K562 (cell line): ENCODE measurements at regions not wholly inside any gene's neighbourhood (a gene's known extent, or its start where the extent isn't known, plus 50 kb on each side); places are given as distances from the start of the nearest gene placed in this dataset.

ENCODE experiments used
- ESRRB ChIP-seq: fragments of 250-450 bp; sonication (Bioruptor Pico); IDR thresholded peaks from 2 replicates; pipeline ENCODE4 v1.5.0; 2020; ENCODE audit warnings: mild to moderate bottlenecking, moderate library complexity, borderline replicate concordance
- GATAD2A ChIP-seq: fragments of 450-650 bp; IDR thresholded peaks from 2 replicates; pipeline ENCODE4 v1.6.1; 2017
- HNRNPUL1 ChIP-seq: fragments of 200-400 bp; formaldehyde crosslinking; IDR thresholded peaks from 2 replicates; pipeline ENCODE4 v1.6.1; 2017; ENCODE audit warnings: low read length
- MYNN ChIP-seq, 2 experiments: sonication (generic); formaldehyde crosslinking in 1 of 2; IDR thresholded peaks; 2 replicates each; pipeline versions ENCODE4 v1.5.0 to v1.6.1; 2016 to 2020; ENCODE audit warnings: antibody characterized with exemption in 1 of 2, missing genetic modification reagents in 1 of 2
- U2AF2 ChIP-seq: fragments of 200-400 bp; formaldehyde crosslinking; optimal IDR thresholded peaks from 2 replicates; pipeline ENCODE3; 2017; ENCODE audit warnings: low read depth, mild to moderate bottlenecking, low read length
- ZNF431 ChIP-seq: sonication (generic); formaldehyde crosslinking; IDR thresholded peaks from 2 replicates; pipeline ENCODE4 v1.8.0; 2022; ENCODE audit warnings: mild to moderate bottlenecking, missing genetic modification reagents
- TF ChIP-seq, protein P1 (sequence below), 2 experiments: fragments of 450-650 bp; formaldehyde crosslinking in 1 of 2; IDR thresholded peaks; 2 replicates each; pipeline versions ENCODE4 v1.4.0 to v1.6.1; 2014 to 2020; ENCODE audit warnings: mild to moderate bottlenecking in 2 of 2, borderline replicate concordance in 1 of 2, low read depth in 1 of 2
- TF ChIP-seq, protein P2 (sequence below): fragments of 250-450 bp; sonication (Bioruptor Pico); IDR thresholded peaks from 2 replicates; pipeline ENCODE4 v1.5.0; 2021
- TF ChIP-seq, protein P3 (sequence below): fragments of 450-650 bp; IDR thresholded peaks from 2 replicates; pipeline ENCODE4 v1.6.1; 2016; ENCODE audit warnings: low read depth

DNA sequence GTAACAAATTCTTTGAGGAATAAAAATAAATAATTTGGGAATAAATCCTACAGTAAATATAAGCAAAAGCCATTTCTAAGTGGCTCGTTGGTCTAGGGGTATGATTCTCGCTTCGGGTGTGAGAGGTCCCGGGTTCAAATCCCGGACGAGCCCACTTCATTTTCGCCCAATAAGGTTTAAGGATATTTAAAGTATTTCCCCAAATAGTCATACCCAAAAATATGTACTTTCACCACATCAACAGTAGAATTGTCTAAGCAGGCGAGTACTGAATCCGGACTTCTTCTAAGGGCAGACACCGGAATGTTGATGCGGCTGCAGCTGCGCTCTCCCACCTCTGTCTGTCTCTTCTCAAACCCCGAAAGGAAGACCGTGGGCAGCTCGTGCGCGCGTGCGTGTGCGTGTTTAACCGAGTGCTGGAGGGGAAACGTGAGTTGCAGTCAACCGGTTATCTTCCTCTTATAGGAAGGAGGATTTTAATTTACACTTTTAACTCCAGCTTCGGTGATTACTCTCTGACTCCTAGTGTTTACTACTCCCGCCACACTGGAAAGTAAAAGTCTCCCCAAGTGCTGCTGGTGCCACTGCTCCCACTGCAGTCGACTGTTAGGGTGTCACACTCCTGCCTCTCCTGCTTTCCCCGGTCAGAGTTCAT is 155.7 kb upstream of the PRSS16 start (continued):
- TF ChIP-seq, protein P1, sequence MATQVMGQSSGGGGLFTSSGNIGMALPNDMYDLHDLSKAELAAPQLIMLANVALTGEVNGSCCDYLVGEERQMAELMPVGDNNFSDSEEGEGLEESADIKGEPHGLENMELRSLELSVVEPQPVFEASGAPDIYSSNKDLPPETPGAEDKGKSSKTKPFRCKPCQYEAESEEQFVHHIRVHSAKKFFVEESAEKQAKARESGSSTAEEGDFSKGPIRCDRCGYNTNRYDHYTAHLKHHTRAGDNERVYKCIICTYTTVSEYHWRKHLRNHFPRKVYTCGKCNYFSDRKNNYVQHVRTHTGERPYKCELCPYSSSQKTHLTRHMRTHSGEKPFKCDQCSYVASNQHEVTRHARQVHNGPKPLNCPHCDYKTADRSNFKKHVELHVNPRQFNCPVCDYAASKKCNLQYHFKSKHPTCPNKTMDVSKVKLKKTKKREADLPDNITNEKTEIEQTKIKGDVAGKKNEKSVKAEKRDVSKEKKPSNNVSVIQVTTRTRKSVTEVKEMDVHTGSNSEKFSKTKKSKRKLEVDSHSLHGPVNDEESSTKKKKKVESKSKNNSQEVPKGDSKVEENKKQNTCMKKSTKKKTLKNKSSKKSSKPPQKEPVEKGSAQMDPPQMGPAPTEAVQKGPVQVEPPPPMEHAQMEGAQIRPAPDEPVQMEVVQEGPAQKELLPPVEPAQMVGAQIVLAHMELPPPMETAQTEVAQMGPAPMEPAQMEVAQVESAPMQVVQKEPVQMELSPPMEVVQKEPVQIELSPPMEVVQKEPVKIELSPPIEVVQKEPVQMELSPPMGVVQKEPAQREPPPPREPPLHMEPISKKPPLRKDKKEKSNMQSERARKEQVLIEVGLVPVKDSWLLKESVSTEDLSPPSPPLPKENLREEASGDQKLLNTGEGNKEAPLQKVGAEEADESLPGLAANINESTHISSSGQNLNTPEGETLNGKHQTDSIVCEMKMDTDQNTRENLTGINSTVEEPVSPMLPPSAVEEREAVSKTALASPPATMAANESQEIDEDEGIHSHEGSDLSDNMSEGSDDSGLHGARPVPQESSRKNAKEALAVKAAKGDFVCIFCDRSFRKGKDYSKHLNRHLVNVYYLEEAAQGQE (IDR thresholded peaks at IDR 0.05; ENCODE audit: borderline replicate concordance): 0 out of 2 replicates have a peak, but pooled peaks have one; percentile 12
- TF ChIP-seq, protein P1 (CRISPR knock-in tag; IDR thresholded peaks at IDR 0.05; ENCODE audit: low read depth): no peak; the same call in 1 of the 2 replicates
- no peak for TF ChIP-seq U2AF2
- TF ChIP-seq MYNN (IDR thresholded peaks at IDR 0.05): peak; percentile 86
- TF ChIP-seq MYNN (CRISPR knock-in tag; IDR thresholded peaks at IDR 0.05): no peak
- TF ChIP-seq ESRRB: 0 out of 2 replicates have a peak, but pooled peaks have one; percentile 56
- TF ChIP-seq, protein P2, sequence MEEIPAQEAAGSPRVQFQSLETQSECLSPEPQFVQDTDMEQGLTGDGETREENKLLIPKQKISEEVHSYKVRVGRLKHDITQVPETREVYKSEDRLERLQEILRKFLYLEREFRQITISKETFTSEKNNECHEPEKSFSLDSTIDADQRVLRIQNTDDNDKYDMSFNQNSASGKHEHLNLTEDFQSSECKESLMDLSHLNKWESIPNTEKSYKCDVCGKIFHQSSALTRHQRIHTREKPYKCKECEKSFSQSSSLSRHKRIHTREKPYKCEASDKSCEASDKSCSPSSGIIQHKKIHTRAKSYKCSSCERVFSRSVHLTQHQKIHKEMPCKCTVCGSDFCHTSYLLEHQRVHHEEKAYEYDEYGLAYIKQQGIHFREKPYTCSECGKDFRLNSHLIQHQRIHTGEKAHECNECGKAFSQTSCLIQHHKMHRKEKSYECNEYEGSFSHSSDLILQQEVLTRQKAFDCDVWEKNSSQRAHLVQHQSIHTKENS: no peak
- no peak for TF ChIP-seq HNRNPUL1
- no peak for TF ChIP-seq ZNF431 (CRISPR knock-in tag)
- TF ChIP-seq GATAD2A: peak; percentile 48; the same call in 1 of the 2 replicates
- TF ChIP-seq, protein P3, sequence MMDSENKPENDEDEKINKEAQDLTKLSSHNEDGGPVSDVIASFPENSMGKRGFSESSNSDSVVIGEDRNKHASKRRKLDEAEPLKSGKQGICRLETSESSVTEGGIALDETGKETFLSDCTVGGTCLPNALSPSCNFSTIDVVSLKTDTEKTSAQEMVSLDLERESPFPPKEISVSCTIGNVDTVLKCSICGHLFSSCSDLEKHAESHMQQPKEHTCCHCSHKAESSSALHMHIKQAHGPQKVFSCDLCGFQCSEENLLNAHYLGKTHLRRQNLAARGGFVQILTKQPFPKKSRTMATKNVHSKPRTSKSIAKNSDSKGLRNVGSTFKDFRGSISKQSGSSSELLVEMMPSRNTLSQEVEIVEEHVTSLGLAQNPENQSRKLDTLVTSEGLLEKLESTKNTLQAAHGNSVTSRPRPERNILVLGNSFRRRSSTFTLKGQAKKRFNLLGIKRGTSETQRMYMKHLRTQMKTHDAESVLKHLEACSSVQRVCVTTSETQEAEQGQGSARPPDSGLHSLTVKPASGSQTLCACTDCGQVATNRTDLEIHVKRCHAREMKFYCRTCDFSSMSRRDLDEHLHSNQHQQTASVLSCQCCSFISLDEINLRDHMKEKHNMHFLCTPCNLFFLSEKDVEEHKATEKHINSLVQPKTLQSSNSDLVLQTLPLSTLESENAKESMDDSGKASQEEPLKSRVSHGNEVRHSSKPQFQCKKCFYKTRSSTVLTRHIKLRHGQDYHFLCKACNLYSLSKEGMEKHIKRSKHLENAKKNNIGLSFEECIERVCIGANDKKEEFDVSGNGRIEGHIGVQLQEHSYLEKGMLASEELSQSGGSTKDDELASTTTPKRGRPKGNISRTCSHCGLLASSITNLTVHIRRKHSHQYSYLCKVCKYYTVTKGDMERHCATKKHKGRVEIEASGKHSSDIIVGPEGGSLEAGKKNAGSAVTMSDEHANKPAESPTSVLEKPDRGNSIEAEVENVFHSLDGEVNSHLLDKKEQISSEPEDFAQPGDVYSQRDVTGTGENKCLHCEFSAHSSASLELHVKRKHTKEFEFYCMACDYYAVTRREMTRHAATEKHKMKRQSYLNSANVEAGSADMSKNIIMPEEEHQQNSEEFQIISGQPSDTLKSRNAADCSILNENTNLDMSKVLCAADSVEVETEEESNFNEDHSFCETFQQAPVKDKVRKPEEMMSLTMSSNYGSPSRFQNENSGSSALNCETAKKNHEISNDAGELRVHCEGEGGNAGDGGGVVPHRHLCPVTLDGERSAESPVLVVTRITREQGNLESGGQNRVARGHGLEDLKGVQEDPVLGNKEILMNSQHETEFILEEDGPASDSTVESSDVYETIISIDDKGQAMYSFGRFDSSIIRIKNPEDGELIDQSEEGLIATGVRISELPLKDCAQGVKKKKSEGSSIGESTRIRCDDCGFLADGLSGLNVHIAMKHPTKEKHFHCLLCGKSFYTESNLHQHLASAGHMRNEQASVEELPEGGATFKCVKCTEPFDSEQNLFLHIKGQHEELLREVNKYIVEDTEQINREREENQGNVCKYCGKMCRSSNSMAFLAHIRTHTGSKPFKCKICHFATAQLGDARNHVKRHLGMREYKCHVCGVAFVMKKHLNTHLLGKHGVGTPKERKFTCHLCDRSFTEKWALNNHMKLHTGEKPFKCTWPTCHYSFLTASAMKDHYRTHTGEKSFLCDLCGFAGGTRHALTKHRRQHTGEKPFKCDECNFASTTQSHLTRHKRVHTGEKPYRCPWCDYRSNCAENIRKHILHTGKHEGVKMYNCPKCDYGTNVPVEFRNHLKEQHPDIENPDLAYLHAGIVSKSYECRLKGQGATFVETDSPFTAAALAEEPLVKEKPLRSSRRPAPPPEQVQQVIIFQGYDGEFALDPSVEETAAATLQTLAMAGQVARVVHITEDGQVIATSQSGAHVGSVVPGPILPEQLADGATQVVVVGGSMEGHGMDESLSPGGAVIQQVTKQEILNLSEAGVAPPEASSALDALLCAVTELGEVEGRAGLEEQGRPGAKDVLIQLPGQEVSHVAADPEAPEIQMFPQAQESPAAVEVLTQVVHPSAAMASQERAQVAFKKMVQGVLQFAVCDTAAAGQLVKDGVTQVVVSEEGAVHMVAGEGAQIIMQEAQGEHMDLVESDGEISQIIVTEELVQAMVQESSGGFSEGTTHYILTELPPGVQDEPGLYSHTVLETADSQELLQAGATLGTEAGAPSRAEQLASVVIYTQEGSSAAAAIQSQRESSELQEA: peak; percentile 69; the same call in 1 of the 2 replicates
